NT2/D1 (cell line): ENCODE measurements at regions not wholly inside any gene's neighbourhood (a gene's known extent, or its start where the extent isn't known, plus 50 kb on each side); places are given as distances from the start of the nearest gene placed in this dataset.

Source experiments
- YY1 ChIP-seq: IDR thresholded peaks from 2 replicates; pipeline ENCODE4 v1.6.1; 2011; ENCODE audit not compliant: insufficient read length, insufficient read depth
- ZNF274 ChIP-seq: IDR thresholded peaks from 2 replicates; pipeline ENCODE4 v1.6.1; 2011; ENCODE audit warnings: mild to moderate bottlenecking, low read depth, low read length

GRCh38 chr10:108685863-108686531 lies 1237.3 kb downstream of the XPNPEP1 start:
- TF ChIP-seq YY1 (no peak), ZNF274 (no peak)
